Left cardiac atrium (tissue), 4 donors: ENCODE measurements at regions not wholly inside any gene's neighbourhood (a gene's known extent, or its start where the extent isn't known, plus 50 kb on each side); places are given as distances from the start of the nearest gene placed in this dataset.

Experiments
- ATAC-seq, 2 donors: fragments of 200-7000 bp; cut with Tn5 transposase; one replicate each; pipeline ENCODE4 v1.9.1; 2020; ENCODE audit warnings: mild to moderate bottlenecking in 2 of 2, moderate library complexity in 2 of 2
- DNase-seq: peaks from one replicate; pipeline ENCODE4 v3.0.0-alpha.2; 2020
- intact Hi-C, 2 donors: fragments of 100-400 bp; cut with DNase I; formaldehyde crosslinking; loops; one replicate each; pipeline versions ENCODE4 v1.14.1 to v1.15.1; 2022 to 2023
- donor health status: DM: no; HTN: yes; CAD: no.
- donor health status: DM: no; HTN: yes; CAD: no; lungs with severe emphysema.
- donor health status: DM: yes; HTN: yes; CAD: no.
- donor health status: Dilated cardiomyopathy.

- ATAC-seq (no peak), DNase-seq (no peak)
- intact Hi-C loops, result no loop called here
These were observed 57.1 kb downstream of the HLA-A start for GRCh38 chr6:29999416-29999815.

- intact Hi-C loops, result no loop called here
- DNase-seq, result no peak
- ATAC-seq, result no peak
These were observed 57.9 kb downstream of the HLA-A start for GRCh38 chr6:30000156-30000791.

GRCh38 chr6:30002871-30003270, 58.2 kb upstream of the POLR1H start:
- DNase-seq (no peak), ATAC-seq (no peak)
- intact Hi-C loops, result no loop called here

GRCh38 chr6:30005482-30005881, 55.6 kb upstream of the POLR1H start:
- intact Hi-C loops, result no loop called here
- DNase-seq (no peak), ATAC-seq (no peak)

- DNase-seq (peak; percentile 46), ATAC-seq (peak; percentile 79 to 90)
- intact Hi-C loops, result no loop called here
These were observed 54.6 kb upstream of the POLR1H start for GRCh38 chr6:30006170-30007131.

- ATAC-seq (peak; percentile 31 to 42), DNase-seq (peak; percentile 46)
- intact Hi-C loops, result no loop called here
These were observed 53.8 kb upstream of the POLR1H start for GRCh38 chr6:30007132-30007764.

- ATAC-seq (no peak), DNase-seq (no peak)
- intact Hi-C loops, result no loop called here
These were observed 52.0 kb upstream of the POLR1H start for GRCh38 chr6:30009113-30009512.
